WTC11 (cell line): ENCODE measurements at regions not wholly inside any gene's neighbourhood (a gene's known extent, or its start where the extent isn't known, plus 50 kb on each side); places are given as distances from the start of the nearest gene placed in this dataset.

ENCODE experiments used
- CBFB ChIP-seq: sonication (generic); formaldehyde crosslinking; IDR thresholded peaks from 2 replicates; pipeline ENCODE4 v1.8.1; 2022; ENCODE audit warnings: mild to moderate bottlenecking, low read depth, missing genetic modification reagents
- ETV6 ChIP-seq: sonication (generic); formaldehyde crosslinking; IDR thresholded peaks from 2 replicates; pipeline ENCODE4 v1.8.1; 2022; ENCODE audit warnings: mild to moderate bottlenecking, missing genetic modification reagents
- FOXJ3 ChIP-seq: sonication (generic); formaldehyde crosslinking; IDR thresholded peaks from 2 replicates; pipeline ENCODE4 v1.9.0; 2021; ENCODE audit warnings: missing genetic modification reagents, mild to moderate bottlenecking, borderline replicate concordance
- IRF2 ChIP-seq: sonication (generic); formaldehyde crosslinking; IDR thresholded peaks from 2 replicates; pipeline ENCODE4 v1.8.0; 2022; ENCODE audit warnings: low read depth, missing genetic modification reagents, borderline replicate concordance
- NFATC4 ChIP-seq: fragments of 250-450 bp; sonication (Bioruptor Pico); IDR thresholded peaks from 2 replicates; pipeline ENCODE4 v1.9.0; 2021; ENCODE audit warnings: mild to moderate bottlenecking
- NFYB ChIP-seq: sonication (generic); formaldehyde crosslinking; conservative IDR thresholded peaks from 2 replicates; pipeline ENCODE4 v1.8.0; 2022; ENCODE audit warnings: low read depth, missing genetic modification reagents
- PRRX2 ChIP-seq: fragments of 250-450 bp; sonication (Bioruptor Pico); IDR thresholded peaks from 2 replicates; pipeline ENCODE4 v1.8.0; 2021; ENCODE audit warnings: mild to moderate bottlenecking
- TEAD4 ChIP-seq: sonication (generic); formaldehyde crosslinking; IDR thresholded peaks from 2 replicates; pipeline ENCODE4 v1.8.0; 2022; ENCODE audit warnings: mild to moderate bottlenecking, missing genetic modification reagents
- TF ChIP-seq, protein P1 (sequence below): fragments of 200-600 bp; IDR thresholded peaks from 2 replicates; pipeline ENCODE4 v1.8.0; 2022; ENCODE audit warnings: antibody characterized with exemption
- TF ChIP-seq, protein P2 (sequence below): sonication (generic); formaldehyde crosslinking; IDR thresholded peaks from 2 replicates; pipeline ENCODE4 v1.8.1; 2023; ENCODE audit warnings: mild to moderate bottlenecking, missing genetic modification reagents, moderate library complexity
- TF ChIP-seq, protein P3 (sequence below): sonication (generic); formaldehyde crosslinking; IDR thresholded peaks from 2 replicates; pipeline ENCODE4 v1.8.1; 2022; ENCODE audit warnings: low read depth, missing genetic modification reagents, borderline replicate concordance
- TF ChIP-seq, protein P4 (sequence below): sonication (generic); formaldehyde crosslinking; IDR thresholded peaks from 2 replicates; pipeline ENCODE4 v1.8.1; 2023; ENCODE audit warnings: mild to moderate bottlenecking, missing genetic modification reagents, borderline replicate concordance

DNA sequence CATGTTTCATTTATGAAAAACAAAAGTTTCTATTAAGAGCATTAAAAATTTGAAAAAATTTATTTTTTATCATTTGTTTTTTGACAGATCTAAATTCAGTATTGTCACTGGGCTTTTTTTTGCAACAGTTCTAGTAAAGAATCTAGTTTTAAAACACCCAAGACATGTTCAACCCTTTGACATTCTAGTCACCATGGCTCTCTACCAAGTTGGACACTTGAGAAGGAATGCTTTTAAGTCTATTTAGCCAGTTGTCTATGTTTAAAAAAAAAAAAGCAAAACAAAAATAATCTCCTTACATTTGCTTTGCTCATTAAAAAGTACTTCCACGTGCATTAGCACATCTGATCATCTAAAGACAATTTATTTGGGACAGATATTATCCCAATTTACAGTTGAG, 417.5 kb downstream of the RSL24D1 start:
- TF ChIP-seq, protein P1, sequence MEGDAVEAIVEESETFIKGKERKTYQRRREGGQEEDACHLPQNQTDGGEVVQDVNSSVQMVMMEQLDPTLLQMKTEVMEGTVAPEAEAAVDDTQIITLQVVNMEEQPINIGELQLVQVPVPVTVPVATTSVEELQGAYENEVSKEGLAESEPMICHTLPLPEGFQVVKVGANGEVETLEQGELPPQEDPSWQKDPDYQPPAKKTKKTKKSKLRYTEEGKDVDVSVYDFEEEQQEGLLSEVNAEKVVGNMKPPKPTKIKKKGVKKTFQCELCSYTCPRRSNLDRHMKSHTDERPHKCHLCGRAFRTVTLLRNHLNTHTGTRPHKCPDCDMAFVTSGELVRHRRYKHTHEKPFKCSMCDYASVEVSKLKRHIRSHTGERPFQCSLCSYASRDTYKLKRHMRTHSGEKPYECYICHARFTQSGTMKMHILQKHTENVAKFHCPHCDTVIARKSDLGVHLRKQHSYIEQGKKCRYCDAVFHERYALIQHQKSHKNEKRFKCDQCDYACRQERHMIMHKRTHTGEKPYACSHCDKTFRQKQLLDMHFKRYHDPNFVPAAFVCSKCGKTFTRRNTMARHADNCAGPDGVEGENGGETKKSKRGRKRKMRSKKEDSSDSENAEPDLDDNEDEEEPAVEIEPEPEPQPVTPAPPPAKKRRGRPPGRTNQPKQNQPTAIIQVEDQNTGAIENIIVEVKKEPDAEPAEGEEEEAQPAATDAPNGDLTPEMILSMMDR, result no peak
- TF ChIP-seq NFATC4 (CRISPR knock-in tag) (no peak), PRRX2 (CRISPR knock-in tag) (no peak), NFYB (CRISPR knock-in tag) (no peak), FOXJ3 (CRISPR knock-in tag) (no peak), IRF2 (CRISPR knock-in tag) (no peak), ETV6 (CRISPR knock-in tag) (no peak), TEAD4 (CRISPR knock-in tag) (no peak), CBFB (CRISPR knock-in tag) (no peak)
- TF ChIP-seq, protein P2, sequence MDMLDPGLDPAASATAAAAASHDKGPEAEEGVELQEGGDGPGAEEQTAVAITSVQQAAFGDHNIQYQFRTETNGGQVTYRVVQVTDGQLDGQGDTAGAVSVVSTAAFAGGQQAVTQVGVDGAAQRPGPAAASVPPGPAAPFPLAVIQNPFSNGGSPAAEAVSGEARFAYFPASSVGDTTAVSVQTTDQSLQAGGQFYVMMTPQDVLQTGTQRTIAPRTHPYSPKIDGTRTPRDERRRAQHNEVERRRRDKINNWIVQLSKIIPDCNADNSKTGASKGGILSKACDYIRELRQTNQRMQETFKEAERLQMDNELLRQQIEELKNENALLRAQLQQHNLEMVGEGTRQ (CRISPR knock-in tag), result no peak
- TF ChIP-seq, protein P3, sequence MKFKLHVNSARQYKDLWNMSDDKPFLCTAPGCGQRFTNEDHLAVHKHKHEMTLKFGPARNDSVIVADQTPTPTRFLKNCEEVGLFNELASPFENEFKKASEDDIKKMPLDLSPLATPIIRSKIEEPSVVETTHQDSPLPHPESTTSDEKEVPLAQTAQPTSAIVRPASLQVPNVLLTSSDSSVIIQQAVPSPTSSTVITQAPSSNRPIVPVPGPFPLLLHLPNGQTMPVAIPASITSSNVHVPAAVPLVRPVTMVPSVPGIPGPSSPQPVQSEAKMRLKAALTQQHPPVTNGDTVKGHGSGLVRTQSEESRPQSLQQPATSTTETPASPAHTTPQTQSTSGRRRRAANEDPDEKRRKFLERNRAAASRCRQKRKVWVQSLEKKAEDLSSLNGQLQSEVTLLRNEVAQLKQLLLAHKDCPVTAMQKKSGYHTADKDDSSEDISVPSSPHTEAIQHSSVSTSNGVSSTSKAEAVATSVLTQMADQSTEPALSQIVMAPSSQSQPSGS (CRISPR knock-in tag), result no peak
- TF ChIP-seq, protein P4, sequence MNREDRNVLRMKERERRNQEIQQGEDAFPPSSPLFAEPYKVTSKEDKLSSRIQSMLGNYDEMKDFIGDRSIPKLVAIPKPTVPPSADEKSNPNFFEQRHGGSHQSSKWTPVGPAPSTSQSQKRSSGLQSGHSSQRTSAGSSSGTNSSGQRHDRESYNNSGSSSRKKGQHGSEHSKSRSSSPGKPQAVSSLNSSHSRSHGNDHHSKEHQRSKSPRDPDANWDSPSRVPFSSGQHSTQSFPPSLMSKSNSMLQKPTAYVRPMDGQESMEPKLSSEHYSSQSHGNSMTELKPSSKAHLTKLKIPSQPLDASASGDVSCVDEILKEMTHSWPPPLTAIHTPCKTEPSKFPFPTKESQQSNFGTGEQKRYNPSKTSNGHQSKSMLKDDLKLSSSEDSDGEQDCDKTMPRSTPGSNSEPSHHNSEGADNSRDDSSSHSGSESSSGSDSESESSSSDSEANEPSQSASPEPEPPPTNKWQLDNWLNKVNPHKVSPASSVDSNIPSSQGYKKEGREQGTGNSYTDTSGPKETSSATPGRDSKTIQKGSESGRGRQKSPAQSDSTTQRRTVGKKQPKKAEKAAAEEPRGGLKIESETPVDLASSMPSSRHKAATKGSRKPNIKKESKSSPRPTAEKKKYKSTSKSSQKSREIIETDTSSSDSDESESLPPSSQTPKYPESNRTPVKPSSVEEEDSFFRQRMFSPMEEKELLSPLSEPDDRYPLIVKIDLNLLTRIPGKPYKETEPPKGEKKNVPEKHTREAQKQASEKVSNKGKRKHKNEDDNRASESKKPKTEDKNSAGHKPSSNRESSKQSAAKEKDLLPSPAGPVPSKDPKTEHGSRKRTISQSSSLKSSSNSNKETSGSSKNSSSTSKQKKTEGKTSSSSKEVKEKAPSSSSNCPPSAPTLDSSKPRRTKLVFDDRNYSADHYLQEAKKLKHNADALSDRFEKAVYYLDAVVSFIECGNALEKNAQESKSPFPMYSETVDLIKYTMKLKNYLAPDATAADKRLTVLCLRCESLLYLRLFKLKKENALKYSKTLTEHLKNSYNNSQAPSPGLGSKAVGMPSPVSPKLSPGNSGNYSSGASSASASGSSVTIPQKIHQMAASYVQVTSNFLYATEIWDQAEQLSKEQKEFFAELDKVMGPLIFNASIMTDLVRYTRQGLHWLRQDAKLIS (CRISPR knock-in tag), result no peak
